HL-60/S4 (cell line): ENCODE measurements at regions not wholly inside any gene's neighbourhood (a gene's known extent, or its start where the extent isn't known, plus 50 kb on each side); places are given as distances from the start of the nearest gene placed in this dataset.
"Not testable (repeated sequence)": the region's sequence is repeated elsewhere in the genome, so short reads cannot be mapped to it uniquely, and the experiment has no call there.

Experiments used
- in situ Hi-C: fragments of 300-500 bp; cut with MboI; formaldehyde crosslinking; loops from 2 replicates; pipeline ENCODE4 v1.14.3; 2022; ENCODE audit warnings: low sequenced_read_pairs

DNA sequence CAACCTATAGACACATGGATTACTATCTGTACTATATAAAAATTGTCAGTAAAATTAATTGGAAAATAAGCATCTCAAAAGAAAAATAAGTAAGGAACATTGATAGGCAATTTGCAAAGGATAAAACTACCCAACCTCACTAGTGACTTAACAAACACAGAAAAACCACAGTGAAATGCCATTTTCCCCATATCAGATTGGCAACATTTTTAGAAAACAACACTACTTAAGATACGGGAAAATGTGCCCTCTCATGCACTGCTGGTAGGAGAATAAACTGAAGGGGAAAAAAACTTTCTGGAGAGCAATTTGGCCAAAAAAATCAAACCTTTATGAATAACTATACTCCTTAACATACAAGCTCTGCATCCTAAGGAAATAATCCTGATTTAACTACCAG, 254.0 kb downstream of the DEPDC1B start:
- in situ Hi-C loops, result no loop called here

DNA sequence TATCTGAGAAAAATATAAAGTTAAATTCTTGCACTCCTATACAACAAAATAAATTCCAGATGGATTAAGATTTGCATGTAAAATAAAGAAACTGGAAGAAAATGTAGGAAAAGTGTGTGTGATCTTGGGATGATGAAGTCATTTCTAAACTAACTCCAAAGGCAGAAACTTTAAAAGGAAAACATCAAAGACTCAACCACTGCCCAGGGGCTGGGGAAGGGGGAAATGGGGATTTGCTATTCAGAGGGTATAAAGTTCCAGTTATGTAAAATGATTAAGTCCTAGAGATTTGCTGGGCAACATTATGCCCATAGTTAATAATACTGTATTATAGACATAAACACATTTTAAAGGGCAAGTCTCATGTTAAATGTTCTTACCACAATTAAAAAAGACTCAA, 254.5 kb downstream of the DEPDC1B start:
- in situ Hi-C loops, result no loop called here

DNA sequence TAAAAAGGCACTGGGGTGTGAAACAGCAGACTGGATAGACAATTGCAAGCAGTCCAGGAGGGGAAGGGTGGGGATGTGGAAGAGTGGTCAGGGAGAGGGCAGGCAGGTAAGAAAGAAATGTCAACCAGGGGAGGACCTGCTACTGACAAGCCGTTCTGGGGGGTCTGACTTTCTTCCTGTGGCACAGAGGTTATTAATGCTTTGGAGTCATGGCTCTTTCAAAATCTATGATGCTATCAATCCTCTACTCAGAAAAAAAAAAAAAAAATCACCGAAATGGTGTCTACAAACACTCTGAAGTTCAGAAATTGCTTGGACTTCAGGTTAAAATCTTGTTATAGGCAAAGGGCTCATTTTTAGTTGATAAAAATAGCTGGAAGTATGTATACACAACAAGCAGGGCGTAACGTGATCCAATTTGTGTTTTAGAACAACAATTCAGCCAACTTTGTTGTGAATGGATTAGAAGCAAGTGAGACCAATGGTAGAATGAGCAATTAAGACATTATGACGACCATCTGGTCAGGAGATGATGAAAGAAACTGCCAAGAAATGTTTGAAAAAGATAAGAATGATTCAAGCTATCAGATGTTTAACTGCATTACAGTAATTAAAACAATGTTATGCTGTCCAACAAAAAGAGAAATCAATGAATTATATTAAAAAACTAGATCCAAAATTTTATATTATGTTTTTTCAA, 255.2 kb downstream of the DEPDC1B start:
- in situ Hi-C loops, result no loop called here

DNA sequence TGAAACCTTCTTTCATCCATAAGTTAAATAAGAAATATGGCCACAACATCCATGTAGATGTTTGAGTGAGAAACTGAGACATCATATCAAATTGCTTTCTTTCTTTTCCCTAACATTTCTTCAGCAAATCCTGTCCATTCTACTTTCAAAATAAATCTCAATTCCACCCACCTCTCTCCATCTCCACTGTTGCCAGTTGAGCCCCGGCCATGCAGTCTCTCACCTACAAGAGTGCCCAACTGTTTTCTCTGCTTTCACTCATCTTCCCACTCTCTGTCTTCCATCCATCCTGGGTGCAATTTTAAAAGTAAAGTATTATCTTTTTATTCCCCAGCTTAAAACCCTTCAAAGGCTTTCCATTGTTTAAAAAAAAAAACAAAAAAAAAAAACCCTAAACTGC, 260.4 kb downstream of the DEPDC1B start:
- in situ Hi-C loops, result no loop called here

DNA sequence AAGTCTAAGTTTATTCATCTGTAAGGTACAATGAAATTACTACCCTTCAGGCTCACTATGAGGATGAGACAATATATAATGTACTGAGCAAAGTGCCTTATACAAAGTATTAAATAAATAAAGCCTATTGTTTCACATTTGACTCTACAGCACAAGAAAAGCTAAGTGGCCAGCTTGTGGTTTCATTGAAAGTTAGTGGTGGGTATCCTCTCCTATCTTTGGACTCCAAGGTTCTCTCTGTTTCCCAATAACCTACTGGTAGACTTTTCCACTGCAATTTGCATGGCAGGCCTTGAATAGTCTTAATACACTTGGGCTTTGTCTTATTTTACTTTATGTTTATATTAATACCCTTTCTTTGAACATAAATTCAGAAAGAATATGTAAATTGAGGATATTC, 262.7 kb downstream of the DEPDC1B start:
- in situ Hi-C loops, result no loop called here

DNA sequence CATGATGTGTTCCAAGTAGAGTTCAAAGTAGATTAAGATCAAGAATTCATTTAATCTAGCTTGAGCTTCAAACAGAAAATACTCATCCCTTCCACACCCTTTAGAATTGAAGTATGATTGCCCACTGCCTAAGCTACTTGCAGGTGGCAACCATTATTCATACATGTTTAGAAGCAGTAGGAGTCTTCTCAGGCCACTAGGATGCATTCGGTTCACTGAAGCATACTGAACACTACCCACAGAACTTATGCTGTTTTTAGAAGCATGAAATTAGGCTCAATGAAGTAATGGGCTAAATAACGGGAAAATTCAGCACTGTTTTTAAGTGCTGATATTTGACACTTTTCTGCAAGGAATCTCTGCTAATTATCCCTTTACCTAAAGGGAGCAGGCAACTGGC, 263.4 kb downstream of the DEPDC1B start:
- in situ Hi-C loops, result no loop called here

DNA sequence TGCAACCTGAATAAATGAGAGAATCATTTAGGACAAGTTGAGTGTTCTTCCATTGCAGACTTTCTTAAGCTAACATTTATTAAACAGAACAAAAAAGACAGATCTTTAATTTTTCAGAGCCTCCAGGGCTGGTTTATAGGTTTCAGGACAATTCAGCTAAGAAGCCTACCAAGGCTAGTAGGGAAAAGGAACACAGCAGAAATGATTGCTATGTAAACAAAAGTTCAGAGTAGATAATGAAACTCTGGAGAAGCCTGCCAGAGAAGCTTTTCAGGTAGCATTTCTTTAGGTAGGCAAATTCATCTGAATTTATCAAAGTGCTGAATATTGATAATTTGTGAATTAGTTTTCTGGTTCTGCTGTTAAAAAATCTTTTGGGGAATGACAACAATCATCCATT, 264.2 kb downstream of the DEPDC1B start:
- in situ Hi-C loops, result no loop called here

DNA sequence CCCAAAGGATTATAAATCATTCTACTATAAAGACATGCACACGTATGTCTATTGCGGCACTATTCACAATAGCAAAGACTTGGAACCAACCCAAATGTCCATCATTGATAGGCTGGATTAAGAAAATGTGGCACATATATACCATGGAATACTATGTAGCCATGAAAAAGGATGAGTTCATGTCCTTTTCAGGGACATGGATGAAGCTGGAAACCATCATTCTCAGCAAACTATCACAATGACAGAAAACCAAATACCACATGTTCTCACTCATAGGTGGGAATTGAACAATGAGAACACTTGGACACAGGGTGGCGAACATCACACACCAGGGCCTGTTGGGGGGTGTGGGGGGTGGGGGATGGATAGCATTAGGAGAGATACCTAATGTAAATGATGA, 273.8 kb downstream of the DEPDC1B start:
- in situ Hi-C loops, result not testable (repeated sequence)

DNA sequence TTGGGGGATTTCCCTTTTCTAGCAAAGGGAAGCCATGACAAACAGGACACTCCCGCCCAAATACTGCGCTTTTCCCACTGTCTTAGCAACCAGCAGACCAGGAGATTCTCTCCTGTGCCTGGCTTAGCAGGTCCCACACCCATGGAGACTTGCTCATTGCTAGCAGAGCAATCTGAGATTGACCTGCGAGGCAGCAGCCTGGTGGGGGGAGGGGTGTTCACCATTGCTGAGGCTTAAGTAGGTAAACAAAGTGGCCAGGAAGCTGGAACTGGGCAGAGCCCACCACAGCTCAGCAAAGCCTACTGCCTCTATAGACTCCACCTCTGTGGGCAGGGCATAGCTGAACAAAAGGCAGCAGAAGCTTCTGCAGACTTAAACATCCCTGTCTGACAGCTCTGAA, 279.2 kb downstream of the DEPDC1B start:
- in situ Hi-C loops, result not testable (repeated sequence)

DNA sequence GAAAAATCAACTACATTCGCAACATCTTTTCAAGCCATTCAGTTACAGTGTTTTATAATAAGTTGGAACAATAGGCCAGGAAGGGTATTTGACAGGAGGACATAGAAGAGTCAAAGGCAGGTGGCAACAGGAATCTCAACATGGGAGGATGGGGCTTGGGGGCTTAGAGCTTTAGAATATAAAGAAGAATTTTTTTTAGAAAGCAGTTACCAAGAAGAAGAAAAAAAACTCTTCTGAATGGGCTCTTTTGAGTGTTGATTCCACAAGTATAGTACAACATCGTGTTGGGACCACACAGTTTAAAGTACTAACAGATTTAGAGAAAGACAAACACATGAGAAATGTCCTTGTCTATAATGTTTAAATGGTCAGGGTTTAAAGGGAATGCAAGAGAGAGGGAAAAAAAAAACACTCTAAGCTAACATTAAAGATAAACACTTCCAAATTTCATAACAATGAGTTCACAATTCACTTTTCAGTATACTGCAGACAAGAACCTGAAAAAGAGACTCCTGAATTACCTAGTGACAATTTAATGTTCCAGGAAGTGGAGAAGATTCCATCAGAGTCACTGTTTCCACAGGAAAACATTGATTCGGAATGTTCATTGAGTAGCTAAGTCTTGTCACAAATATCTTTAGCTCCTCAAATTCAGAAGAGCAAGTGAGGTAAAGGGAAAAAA, 282.3 kb downstream of the DEPDC1B start:
- in situ Hi-C loops, result no loop called here

DNA sequence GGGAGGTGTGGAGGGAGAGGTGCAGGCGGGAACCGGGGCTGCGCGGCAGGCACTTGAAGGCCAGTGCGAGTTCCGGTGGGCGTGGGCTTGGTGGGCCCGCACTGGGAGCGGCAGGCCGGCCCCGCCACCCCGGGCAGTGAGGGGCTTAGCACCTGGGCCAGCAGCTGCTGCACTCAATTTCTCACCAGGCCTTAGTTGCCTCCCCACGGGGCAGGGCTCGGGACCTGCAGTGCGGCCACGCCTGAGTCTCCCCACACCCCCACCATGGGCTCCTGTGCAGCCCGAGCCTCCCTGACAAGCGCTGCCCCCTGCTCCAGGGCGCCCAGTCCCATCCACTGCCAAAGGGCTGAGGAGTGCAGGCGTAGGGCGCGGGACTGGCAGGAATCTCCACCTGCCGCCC, 284.5 kb downstream of the DEPDC1B start:
- in situ Hi-C loops, result no loop called here

DNA sequence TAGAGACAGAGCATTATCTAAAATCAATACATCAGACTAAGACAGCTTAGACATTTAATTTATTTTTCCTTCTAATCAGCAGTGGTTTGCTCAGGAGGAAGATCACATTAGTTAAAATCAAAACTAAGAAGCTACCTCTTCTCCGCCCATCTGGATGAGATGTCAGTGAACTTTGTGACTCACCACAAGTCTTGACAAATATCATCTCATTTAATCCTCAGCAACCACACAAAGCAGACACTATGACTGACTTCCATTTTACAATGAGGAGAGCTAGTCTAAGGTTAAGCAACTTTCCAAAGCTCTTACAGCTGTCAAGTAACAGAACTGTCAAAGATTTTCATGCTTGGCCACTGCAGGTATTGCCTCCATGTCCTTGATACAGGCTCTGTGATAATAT, 289.5 kb downstream of the DEPDC1B start:
- in situ Hi-C loops, result no loop called here

DNA sequence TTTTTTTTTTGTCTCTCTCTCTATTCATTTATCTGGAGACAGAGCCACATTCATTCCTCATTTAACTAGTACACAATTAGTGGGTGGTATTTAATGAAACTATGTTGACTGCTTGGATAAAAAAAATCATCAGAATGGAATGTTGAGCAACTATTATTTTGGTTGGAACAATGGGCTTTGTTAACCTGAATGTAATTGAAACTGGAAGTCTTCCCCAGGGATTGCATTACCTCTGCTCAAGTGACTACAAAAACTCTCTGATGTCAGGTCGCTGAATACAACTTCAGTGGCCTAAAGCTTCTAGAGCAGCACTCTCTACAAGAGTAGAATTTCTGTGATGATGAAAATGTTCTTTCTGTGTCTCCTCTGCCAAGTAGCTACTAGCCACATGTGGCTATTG, 295.8 kb downstream of the DEPDC1B start:
- in situ Hi-C loops, result no loop called here

DNA sequence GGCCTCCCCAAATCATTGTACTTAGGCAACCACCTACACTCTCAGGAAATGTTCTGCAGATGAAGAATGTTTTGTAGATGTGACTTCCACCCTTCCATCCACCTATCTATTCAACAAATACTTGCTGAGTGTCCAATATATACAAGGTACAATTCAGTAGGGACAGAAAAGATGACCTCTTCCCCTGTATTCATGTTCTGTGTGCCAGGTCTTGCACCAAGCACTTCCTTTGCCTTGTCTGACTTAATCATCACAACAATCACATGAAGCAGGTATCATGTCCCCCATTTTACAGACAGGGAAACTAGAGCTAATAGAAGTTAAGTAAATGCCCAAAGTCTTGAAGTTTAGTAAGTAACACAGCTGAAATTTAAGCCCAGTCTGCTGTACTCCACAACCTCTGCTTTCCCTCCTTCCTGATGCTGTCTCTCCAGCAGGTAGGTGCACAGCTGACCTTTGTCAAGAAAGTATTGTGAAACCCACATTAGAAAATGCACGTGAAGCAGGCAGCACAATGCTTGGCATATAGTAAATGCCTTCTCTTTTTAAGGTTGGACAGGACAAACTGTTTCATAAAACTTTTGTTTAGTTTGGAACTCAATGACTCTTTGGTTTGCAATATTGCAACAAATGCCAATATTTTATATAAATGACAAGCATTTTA, 296.5 kb downstream of the DEPDC1B start:
- in situ Hi-C loops, result no loop called here

DNA sequence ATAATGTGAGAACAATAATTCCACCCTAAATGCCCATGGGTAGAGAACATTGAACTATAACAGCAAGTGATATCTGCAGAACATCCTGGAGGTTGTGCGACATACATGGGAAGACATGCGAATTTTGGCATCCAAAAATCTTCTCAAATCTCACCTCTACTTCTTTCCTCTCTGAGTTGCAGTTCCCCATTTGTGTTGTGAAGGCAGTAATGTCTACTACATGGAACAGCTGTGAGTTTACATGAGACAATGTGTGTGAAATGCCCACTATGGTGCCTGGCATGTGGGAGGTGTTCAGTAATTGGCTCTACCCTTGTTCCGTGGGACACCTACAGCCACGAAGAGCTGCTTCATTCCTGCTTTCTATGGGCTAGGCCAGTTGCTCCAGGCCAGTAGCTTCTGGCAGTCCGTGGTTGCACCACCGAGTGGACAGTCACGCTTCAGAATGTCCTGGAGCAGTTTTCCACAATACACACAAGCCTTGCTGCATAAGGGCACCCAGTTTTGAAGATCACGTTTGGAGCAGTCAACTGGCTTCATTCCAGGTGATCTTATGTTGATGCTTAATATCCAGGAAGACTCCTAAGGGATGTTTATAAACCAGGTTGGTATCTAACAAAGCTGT, 297.7 kb downstream of the DEPDC1B start:
- in situ Hi-C loops, result no loop called here

DNA sequence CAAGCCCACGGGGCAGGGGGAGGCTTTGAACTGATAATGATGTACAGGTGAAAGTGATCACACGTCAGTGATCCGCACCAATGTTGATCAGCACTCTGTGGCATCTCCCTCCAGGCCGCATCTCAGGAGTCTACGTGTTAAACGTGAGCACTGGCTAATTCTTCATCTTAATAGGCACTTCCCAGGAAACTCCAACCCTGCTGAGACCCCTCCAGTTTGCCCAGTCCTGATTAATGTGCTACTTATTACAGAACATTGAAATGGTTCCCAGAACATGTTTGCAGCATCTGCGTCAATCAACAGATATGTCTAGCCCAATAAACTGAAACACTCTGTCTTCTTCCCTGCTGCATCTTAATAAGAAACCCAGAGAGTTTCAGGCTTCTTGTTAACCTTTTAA, 298.4 kb downstream of the DEPDC1B start:
- in situ Hi-C loops, result no loop called here

DNA sequence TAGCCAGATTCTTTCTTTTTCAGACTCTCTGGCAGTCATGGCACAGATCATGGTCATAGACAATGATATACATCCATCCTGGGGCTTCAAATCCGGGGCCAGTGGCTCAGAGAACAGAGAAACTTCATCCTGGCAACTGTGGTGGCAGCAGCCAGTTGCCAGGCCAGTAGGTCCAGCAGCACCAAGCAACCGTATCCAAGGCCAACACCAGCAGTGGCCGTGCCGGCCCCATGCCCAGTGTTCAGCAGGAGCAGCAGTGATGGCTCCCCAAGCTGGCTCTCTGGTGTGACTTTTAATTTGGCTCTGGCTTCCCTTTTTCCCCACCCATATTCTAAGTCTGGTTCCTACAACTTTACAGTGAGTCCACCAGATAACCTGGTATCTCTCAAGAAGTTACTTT, 300.5 kb downstream of the DEPDC1B start:
- in situ Hi-C loops, result loop anchor here (25.0 kb wide), 1 partner anchor 587 kb away; no protein-coding TSS in a partner anchor

DNA sequence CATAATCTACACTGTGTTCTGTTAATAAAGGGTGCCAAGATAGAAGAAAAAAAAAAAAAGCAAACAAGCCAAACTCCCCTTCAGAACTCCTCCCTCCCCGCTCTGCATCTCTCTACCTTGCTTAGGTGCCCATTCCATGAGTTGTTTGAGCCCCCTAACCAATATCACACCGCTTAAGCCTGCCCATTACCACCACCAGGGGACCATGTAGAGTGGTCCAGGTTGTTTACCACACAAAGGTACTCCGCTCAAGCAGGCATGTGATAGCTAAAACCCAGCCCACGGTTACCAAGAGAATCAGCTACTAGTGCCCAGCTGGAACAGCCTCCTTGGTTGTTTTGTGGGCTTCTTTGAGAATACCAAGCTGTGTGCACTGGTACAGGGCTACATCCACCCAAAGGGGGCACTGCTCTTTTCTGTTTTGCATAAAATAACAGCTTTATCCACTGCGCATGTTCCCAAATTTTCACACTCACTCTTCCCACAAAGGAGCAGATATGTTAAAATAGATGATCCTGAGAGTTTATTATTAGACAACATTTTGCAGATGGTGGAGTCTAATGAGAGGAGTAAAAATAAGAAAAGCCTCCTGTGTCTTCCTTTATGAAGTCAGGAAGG, 304.1 kb downstream of the DEPDC1B start:
- in situ Hi-C loops, result loop anchor here (25.0 kb wide), 1 partner anchor 584 kb away; no protein-coding TSS in a partner anchor

DNA sequence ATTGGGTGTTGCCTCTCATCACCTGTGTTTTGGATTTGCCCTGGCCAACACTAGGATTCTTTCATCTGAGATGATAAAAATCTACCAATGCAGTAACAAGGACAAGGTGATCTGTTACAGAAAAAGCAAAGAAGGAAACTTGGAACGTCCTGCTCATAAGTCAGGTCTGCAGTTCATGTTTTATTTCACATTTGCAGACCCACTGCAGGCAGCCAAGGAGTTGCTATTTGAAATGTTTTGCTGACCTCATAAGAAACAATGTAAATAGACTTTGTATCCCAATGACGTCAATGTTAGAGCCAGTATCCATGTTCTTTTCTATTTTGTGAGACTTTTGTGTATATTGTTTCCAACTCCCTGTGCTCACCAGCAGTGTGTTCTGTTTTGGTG, 312.9 kb downstream of the DEPDC1B start:
- in situ Hi-C loops, result loop anchor here (25.0 kb wide), 1 partner anchor 575 kb away; no protein-coding TSS in a partner anchor

DNA sequence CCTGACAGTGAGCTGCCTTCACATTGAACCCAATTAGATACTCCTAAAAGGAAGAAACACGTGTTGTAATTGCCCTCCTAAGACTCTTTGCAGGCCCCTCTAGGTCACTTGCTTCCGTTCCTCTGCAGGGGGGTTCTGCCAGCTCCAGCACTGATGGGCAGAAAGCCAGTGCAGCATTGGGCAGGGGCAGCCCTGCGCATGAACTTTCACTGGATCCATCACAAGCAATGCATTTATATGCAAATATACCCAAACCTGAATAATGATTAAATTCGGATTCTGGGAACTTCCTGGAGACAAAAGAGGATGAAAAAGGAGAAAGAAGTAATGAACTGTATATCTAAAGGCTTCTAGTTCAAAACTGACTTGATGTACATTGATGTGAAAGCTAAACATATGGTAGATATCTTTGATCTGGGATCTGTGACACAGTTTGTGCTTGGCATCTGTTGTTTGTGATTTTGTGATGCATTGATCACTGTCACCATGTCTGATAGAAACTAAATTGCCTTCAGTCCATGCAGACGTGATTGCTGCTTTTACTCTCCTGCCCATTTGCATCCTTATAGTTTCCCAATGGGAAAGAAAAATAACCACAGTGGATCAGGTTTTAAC, 313.4 kb downstream of the DEPDC1B start:
- in situ Hi-C loops, result loop anchor here (25.0 kb wide), 1 partner anchor 574 kb away; no protein-coding TSS in a partner anchor

DNA sequence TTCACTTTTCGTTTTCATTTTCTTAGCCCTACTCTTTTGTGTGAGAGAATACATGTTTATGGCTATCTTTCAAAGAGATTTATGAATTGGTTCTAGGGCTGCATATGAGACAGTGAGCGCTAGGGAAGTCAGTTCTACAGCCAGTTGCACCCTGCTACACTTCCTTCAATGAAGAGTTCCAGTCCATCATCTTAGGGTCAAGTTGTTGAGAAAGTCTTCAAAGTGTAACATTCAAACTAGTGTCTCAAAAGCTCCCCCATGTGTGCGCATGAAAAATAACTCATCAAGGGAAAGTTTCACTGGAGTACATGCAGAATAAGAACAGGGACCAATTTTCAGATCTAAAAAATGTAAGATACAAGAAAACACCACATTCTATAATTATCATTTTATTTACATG, 317.2 kb downstream of the DEPDC1B start:
- in situ Hi-C loops, result loop anchor here (25.0 kb wide), 1 partner anchor 570 kb away; no protein-coding TSS in a partner anchor
